ENCODE measurements at regions not wholly inside any gene's neighbourhood (a gene's known extent, or its start where the extent isn't known, plus 50 kb on each side); places are given as distances from the start of the nearest gene placed in this dataset.

DNA sequence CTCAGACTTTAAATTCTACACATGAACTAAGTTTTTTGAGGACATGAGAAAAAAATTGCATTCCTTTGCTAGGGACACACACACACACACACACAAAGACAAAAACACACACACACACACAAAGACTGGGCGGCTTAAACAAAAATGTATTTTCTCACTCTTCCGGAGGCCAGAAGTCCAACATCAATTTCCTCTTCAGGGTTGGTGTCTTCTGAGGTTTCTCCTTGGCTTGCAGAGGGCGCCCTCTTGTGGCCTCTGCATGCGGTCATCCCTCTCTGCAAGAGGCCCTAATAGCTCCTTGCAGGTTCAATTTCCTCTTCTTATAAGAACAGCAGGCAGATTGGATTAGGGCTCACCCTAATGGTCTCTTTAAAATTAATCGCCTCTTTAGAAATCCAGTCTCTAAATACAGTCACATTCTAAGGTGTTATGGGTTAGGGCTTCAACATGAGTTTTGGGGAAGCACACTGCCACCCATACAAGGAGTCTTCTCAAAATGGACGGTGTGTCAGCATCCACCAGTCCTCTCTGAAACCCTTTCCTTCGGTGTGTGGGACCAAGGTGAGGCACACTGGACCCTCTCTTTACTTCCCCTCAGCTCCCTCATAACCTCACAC lies 61.4 kb downstream of the GPR6 start:
- DNase-seq, result peak; percentile 74 to 83
- H3K27me3 ChIP-seq (ENCODE audit: insufficient read depth, low read depth), result no peaks in the 10 kb centered on the region
- H3K9me3 ChIP-seq (ENCODE audit: insufficient read depth, low read depth), result no peaks in the 10 kb centered on the region
- H3K4me3 ChIP-seq, result peak overlapping the region; percentile 9; the same call in 1 of the 2 replicates
- H3K4me2 ChIP-seq, result peak overlapping the region; percentile 62
- no peak for TF ChIP-seq EZH2 (IDR thresholded peaks at IDR 0.05; ENCODE audit: low read depth)
- TF ChIP-seq CTCF (conservative IDR thresholded peaks at IDR 0.05), result peak; percentile 96
- POLR2A ChIA-PET (ENCODE audit: unreplicated experiment), result interaction anchor here (0.5 kb wide), 1 partner anchor 11 kb away, joined by 6 read pairs; no protein-coding TSS in a partner anchor
- CTCF ChIA-PET, result interaction anchor here (0.6 to 2.6 kb wide), 24 partner anchors 10 to 583 kb away, joined by 3 to 25 read pairs (median 4); partner anchors contain the start of gene MICAL1
- no peaks in the 10 kb centered on the region for H3F3A ChIP-seq (ENCODE audit: insufficient read depth, low read depth)
- intact Hi-C loops (cut with micrococcal nuclease; ENCODE audit: unreplicated experiment), result loop anchor here (1.0 to 2.0 kb wide), 5 partner anchors 146 to 513 kb away; no protein-coding TSS in a partner anchor
- BruUV-seq (replicated peaks), result no TSS peak
- H3K79me2 ChIP-seq (ENCODE audit: low read depth), result no peaks in the 10 kb centered on the region
- H3K27ac ChIP-seq, result no peak overlapping the region
- H4K20me1 ChIP-seq (ENCODE audit: insufficient read depth), result no peaks in the 10 kb centered on the region
- H2AFZ ChIP-seq, result peak overlapping the region; percentile 71
- H3K9me2 ChIP-seq (ENCODE audit: insufficient read depth), result no peaks in the 10 kb centered on the region
- peaks cover 12% of the 10 kb centered on the region for H3K4me1 ChIP-seq (replicated peaks; ENCODE audit: insufficient read depth)
- no peaks in the 10 kb centered on the region for H3K36me3 ChIP-seq (ENCODE audit: low read depth)

DNA sequence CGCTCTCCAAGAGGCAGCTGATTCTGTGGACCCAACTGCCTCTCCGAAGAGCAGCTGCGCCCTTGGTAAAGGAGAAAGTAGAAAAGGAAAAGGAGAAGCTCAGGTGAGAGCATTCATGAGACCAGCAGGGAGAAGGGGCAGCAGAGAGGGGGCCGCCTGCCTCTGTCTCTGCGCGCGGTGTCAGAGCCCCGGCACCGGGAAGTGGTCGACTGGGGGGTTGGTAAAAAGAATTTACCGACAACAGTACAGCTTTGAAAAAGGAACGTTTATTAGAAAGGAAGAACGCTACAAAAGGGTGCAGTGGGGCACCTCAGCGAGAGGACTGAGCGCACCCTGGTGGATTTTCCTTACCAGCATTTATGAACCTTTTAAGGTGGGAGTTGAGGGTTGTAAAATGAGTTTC lies 61.9 kb downstream of the GPR6 start:
- H3K36me3 ChIP-seq (ENCODE audit: low read depth), result no peaks in the 10 kb centered on the region
- H3K9me3 ChIP-seq (ENCODE audit: insufficient read depth, low read depth), result no peaks in the 10 kb centered on the region
- peaks cover 12% of the 10 kb centered on the region for H3K4me1 ChIP-seq (replicated peaks; ENCODE audit: insufficient read depth)
- BruUV-seq (replicated peaks), result no TSS peak
- peak overlapping the region; percentile 62 for H3K4me2 ChIP-seq
- intact Hi-C loops (cut with micrococcal nuclease; ENCODE audit: unreplicated experiment), result loop anchor here (1.0 to 2.0 kb wide), 5 partner anchors 147 to 513 kb away; no protein-coding TSS in a partner anchor
- H4K20me1 ChIP-seq (ENCODE audit: insufficient read depth), result no peaks in the 10 kb centered on the region
- no peaks in the 10 kb centered on the region for H3K9me2 ChIP-seq (ENCODE audit: insufficient read depth)
- POLR2A ChIA-PET (ENCODE audit: unreplicated experiment), result interaction anchor here (0.5 to 0.7 kb wide), 2 partner anchors 11 to 887 kb away, joined by 3 to 6 read pairs; no protein-coding TSS in a partner anchor
- TF ChIP-seq CTCF (conservative IDR thresholded peaks at IDR 0.05) (no peak; the same call in 1 of the 2 replicates), EZH2 (IDR thresholded peaks at IDR 0.05; ENCODE audit: low read depth) (no peak)
- DNase-seq, result peak in 1 of 2 experiments; percentile 35
- H3K4me3 ChIP-seq, result peak overlapping the region; percentile 9; the same call in 1 of the 2 replicates
- no peaks in the 10 kb centered on the region for H3K27me3 ChIP-seq (ENCODE audit: insufficient read depth, low read depth)
- no peak overlapping the region for H3K27ac ChIP-seq
- no peaks in the 10 kb centered on the region for H3F3A ChIP-seq (ENCODE audit: insufficient read depth, low read depth)
- CTCF ChIA-PET, result interaction anchor here (0.6 to 2.6 kb wide), 23 partner anchors 9 to 1426 kb away, joined by 3 to 25 read pairs (median 4); partner anchors contain the start of gene MICAL1
- H3K79me2 ChIP-seq (ENCODE audit: low read depth), result no peaks in the 10 kb centered on the region
- H2AFZ ChIP-seq, result peak overlapping the region; percentile 71

GRCh38 chr6:110040716-110041115 lies 62.6 kb downstream of the GPR6 start:
- intact Hi-C loops (cut with micrococcal nuclease; ENCODE audit: unreplicated experiment), result no loop called here
- BruUV-seq (replicated peaks), result no TSS peak
- CTCF ChIA-PET, result interaction anchor here (0.6 to 2.6 kb wide), 5 partner anchors 24 to 1425 kb away, joined by 4 to 13 read pairs (median 5); no protein-coding TSS in a partner anchor

More at GRCh38 chr6:110040716-110041115, 62.6 kb downstream of the GPR6 start:
- H3K9me2 ChIP-seq (ENCODE audit: insufficient read depth), result no peaks in the 10 kb centered on the region
- no peak for TF ChIP-seq EZH2 (IDR thresholded peaks at IDR 0.05; ENCODE audit: low read depth)
- TF ChIP-seq CTCF (conservative IDR thresholded peaks at IDR 0.05), result no peak
- no peak overlapping the region for H3K4me3 ChIP-seq
- no peaks in the 10 kb centered on the region for H3K79me2 ChIP-seq (ENCODE audit: low read depth)
- no peak overlapping the region for H2AFZ ChIP-seq
- no peak overlapping the region for H3K4me2 ChIP-seq
- H3K36me3 ChIP-seq (ENCODE audit: low read depth), result no peaks in the 10 kb centered on the region
- POLR2A ChIA-PET (ENCODE audit: unreplicated experiment), result interaction anchor here (0.7 kb wide), 1 partner anchor 886 kb away, joined by 3 read pairs; no protein-coding TSS in a partner anchor
- DNase-seq, result no peak
- H3K4me1 ChIP-seq (replicated peaks; ENCODE audit: insufficient read depth), result peaks cover 12% of the 10 kb centered on the region
- H3K27me3 ChIP-seq (ENCODE audit: insufficient read depth, low read depth), result no peaks in the 10 kb centered on the region
- no peaks in the 10 kb centered on the region for H3F3A ChIP-seq (ENCODE audit: insufficient read depth, low read depth)
- no peaks in the 10 kb centered on the region for H3K9me3 ChIP-seq (ENCODE audit: insufficient read depth, low read depth)
- H4K20me1 ChIP-seq (ENCODE audit: insufficient read depth), result no peaks in the 10 kb centered on the region
- no peak overlapping the region for H3K27ac ChIP-seq
